ENCODE measurements at regions not wholly inside any gene's neighbourhood (a gene's known extent, or its start where the extent isn't known, plus 50 kb on each side); places are given as distances from the start of the nearest gene placed in this dataset.

DNA sequence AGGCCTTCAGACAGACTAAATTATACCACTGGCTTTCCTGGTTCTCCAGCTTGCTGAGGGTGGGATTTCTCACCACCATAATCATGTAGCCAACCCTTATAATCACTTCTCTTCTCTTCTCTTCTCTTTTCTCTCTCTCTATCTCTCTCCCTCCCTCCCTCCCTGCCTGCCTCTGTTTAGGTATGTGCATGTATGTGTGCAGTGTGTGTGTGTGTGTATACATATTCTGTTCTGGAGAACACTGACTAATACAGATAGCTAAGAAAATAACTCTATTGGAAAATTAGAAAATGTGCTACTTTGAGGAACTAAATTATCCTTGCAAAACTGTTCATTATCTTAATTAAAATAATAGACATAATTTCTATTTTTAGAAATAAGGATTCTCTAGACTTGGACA lies 118.6 kb upstream of the GADL1 start:
- no peak overlapping the region for H3K4me2 ChIP-seq (ENCODE audit: insufficient read depth, low read length)
- CTCF ChIA-PET = interaction anchor here (0.9 kb wide), 1 partner anchor 11 kb away, joined by 3 read pairs; no protein-coding TSS in a partner anchor
- no peak overlapping the region for H2AFZ ChIP-seq (ENCODE audit: low read depth, low read length)
- intact Hi-C loops (cut with micrococcal nuclease) (no loop called here), dilution Hi-C loops (cut with MboI; ENCODE audit: extremely low pct_ligation_motif_present, low sequenced_read_pairs) (no loop called here)
- H3K27ac ChIP-seq (ENCODE audit: insufficient read depth, low read depth, low read length) = no peak overlapping the region
- no peak overlapping the region for H3K4me3 ChIP-seq (replicated peaks in 1 of 3; ENCODE audit: insufficient read depth in 1 of 3, low read depth in 1 of 3, low read length in 3 of 3)
- no peaks in the 10 kb centered on the region for H3K9me3 ChIP-seq (replicated peaks; ENCODE audit: control insufficient read depth, insufficient read depth, low read length)
- H3K79me2 ChIP-seq (ENCODE audit: control insufficient read depth, insufficient read depth, low read length) = no peaks in the 10 kb centered on the region
- DNase-seq (ENCODE audit: low read depth, low spot score) = no peak
- H4K20me1 ChIP-seq (replicated peaks; ENCODE audit: control insufficient read depth, extremely low read depth, insufficient read depth, low read length) = no peaks in the 10 kb centered on the region
- H3K36me3 ChIP-seq (ENCODE audit: control insufficient read depth in 2 of 2, extremely low read depth in 1 of 2, insufficient read depth in 2 of 2, low read length in 2 of 2) = no peaks in the 10 kb centered on the region
- BruUV-seq (replicated peaks) = no TSS peak
- POLR2A ChIA-PET = no interaction called here
- no peak for FAIRE-seq
- peaks cover 48% of the 10 kb centered on the region for H3K4me1 ChIP-seq (ENCODE audit: control insufficient read depth, extremely low read depth, insufficient read depth, low read length)
- no peaks in the 10 kb centered on the region for H3K27me3 ChIP-seq (ENCODE audit: control insufficient read depth in 2 of 2, insufficient read depth in 2 of 2, low read length in 2 of 2)
- TF ChIP-seq MYC (IDR thresholded peaks at IDR 0.05; ENCODE audit: low read depth, low read length) (no peak), POLR2AphosphoS5 (IDR thresholded peaks at IDR 0.05; ENCODE audit: insufficient read depth, low read depth, low read length) (no peak), EZH2 (IDR thresholded peaks at IDR 0.05; ENCODE audit: borderline replicate concordance, low read depth, low read length, severe bottlenecking) (no peak), POLR2A (IDR thresholded peaks at IDR 0.05; ENCODE audit: low read depth, low read length) (no peak), JUN (IDR thresholded peaks at IDR 0.05; ENCODE audit: borderline replicate concordance, insufficient read depth, insufficient read length, low read depth) (no peak), MAX (IDR thresholded peaks at IDR 0.05; ENCODE audit: insufficient read depth, insufficient read length) (no peak), FOS (IDR thresholded peaks at IDR 0.05; ENCODE audit: borderline replicate concordance, insufficient read depth, low read length) (no peak), GATA2 (IDR thresholded peaks at IDR 0.05; ENCODE audit: insufficient read depth, insufficient read length, low read depth, low read length) (no peak)
- TF ChIP-seq, protein P1, sequence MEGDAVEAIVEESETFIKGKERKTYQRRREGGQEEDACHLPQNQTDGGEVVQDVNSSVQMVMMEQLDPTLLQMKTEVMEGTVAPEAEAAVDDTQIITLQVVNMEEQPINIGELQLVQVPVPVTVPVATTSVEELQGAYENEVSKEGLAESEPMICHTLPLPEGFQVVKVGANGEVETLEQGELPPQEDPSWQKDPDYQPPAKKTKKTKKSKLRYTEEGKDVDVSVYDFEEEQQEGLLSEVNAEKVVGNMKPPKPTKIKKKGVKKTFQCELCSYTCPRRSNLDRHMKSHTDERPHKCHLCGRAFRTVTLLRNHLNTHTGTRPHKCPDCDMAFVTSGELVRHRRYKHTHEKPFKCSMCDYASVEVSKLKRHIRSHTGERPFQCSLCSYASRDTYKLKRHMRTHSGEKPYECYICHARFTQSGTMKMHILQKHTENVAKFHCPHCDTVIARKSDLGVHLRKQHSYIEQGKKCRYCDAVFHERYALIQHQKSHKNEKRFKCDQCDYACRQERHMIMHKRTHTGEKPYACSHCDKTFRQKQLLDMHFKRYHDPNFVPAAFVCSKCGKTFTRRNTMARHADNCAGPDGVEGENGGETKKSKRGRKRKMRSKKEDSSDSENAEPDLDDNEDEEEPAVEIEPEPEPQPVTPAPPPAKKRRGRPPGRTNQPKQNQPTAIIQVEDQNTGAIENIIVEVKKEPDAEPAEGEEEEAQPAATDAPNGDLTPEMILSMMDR (IDR thresholded peaks at IDR 0.05; ENCODE audit: extremely low read depth in 1 of 2, insufficient read depth in 1 of 2, low read depth in 1 of 2, low read length in 2 of 2) = no peak
- H3K9ac ChIP-seq (replicated peaks; ENCODE audit: extremely low read depth, insufficient read depth, low read length) = no peak overlapping the region
- H3K9me1 ChIP-seq (replicated peaks; ENCODE audit: control insufficient read depth, extremely low read depth, insufficient read depth, low read length) = no peaks in the 10 kb centered on the region

Data from endothelial cell of umbilical vein (primary cell).